GM10248 (cell line): ENCODE measurements at regions not wholly inside any gene's neighbourhood (a gene's known extent, or its start where the extent isn't known, plus 50 kb on each side); places are given as distances from the start of the nearest gene placed in this dataset.

ENCODE experiments used
- CTCF ChIA-PET: fragments of 300-600 bp; sonication (Branson Sonifier 250); formaldehyde crosslinking; extraction: SDS; loops from one replicate; lab custom pipeline; 2021; ENCODE audit warnings: antibody characterized with exemption; lab: Yijun Ruan, JAX
- POLR2A ChIA-PET: fragments of 350-650 bp; sonication (Branson Sonifier 250); formaldehyde crosslinking; extraction: SDS; loops from one replicate; lab custom pipeline; 2020; ENCODE audit warnings: antibody characterized with exemption; lab: Yijun Ruan, JAX
- DNase-seq: peaks from one replicate; pipeline ENCODE4 v3.0.0; 2012; ENCODE audit errors: extremely low spot score
- CTCF ChIP-seq: IDR thresholded peaks from 2 replicates; pipeline ENCODE4 v1.5.1; 2012; ENCODE audit warnings: mild to moderate bottlenecking, low read depth; ENCODE audit errors: extremely low read depth, missing control alignments, control extremely low read depth

GRCh38 chr18:51391731-51392130 is 194.2 kb upstream of the MEX3C start:
- POLR2A ChIA-PET: no interaction called here
- TF ChIP-seq CTCF: no peak
- DNase-seq: no peak
- CTCF ChIA-PET: interaction anchor here (1.3 to 1.6 kb wide), 2 partner anchors 8 kb away, joined by 4 to 5 read pairs; no protein-coding TSS in a partner anchor

- POLR2A ChIA-PET: no interaction called here
- no peak for DNase-seq
- CTCF ChIA-PET: interaction anchor here (0.8 to 1.0 kb wide), 2 partner anchors 12 to 52 kb away, joined by 3 read pairs; no protein-coding TSS in a partner anchor
- no peak for TF ChIP-seq CTCF
Observed at GRCh38 chr18:51397347-51397962, 200.0 kb upstream of the MEX3C start.

GRCh38 chr18:51398104-51398503 is 200.6 kb upstream of the MEX3C start:
- no peak for DNase-seq
- ChIA-PET POLR2A (no interaction called here), CTCF (interaction anchor here (0.8 to 1.0 kb wide), 2 partner anchors 15 to 53 kb away, joined by 3 to 4 read pairs; no protein-coding TSS in a partner anchor)
- no peak for TF ChIP-seq CTCF

- ChIA-PET CTCF (interaction anchor here (1.0 to 1.3 kb wide), 2 partner anchors 8 to 12 kb away, joined by 4 to 5 read pairs; no protein-coding TSS in a partner anchor), POLR2A (no interaction called here)
- DNase-seq: no peak
- no peak for TF ChIP-seq CTCF
Observed at GRCh38 chr18:51399491-51400122, 202.1 kb upstream of the MEX3C start.

GRCh38 chr18:51400721-51401120 is 203.2 kb upstream of the MEX3C start:
- DNase-seq: no peak
- POLR2A ChIA-PET: no interaction called here
- no peak for TF ChIP-seq CTCF
- CTCF ChIA-PET: interaction anchor here (1.3 kb wide), 1 partner anchor 11 kb away, joined by 5 read pairs; no protein-coding TSS in a partner anchor

GRCh38 chr18:51401912-51402311 is 204.4 kb upstream of the MEX3C start:
- ChIA-PET CTCF (no interaction called here), POLR2A (no interaction called here)
- no peak for DNase-seq
- no peak for TF ChIP-seq CTCF
